ENCODE measurements at regions not wholly inside any gene's neighbourhood (a gene's known extent, or its start where the extent isn't known, plus 50 kb on each side); places are given as distances from the start of the nearest gene placed in this dataset.
A peak's percentile ranks its signal among the peaks of the same experiment; 100 is the strongest.

DNA sequence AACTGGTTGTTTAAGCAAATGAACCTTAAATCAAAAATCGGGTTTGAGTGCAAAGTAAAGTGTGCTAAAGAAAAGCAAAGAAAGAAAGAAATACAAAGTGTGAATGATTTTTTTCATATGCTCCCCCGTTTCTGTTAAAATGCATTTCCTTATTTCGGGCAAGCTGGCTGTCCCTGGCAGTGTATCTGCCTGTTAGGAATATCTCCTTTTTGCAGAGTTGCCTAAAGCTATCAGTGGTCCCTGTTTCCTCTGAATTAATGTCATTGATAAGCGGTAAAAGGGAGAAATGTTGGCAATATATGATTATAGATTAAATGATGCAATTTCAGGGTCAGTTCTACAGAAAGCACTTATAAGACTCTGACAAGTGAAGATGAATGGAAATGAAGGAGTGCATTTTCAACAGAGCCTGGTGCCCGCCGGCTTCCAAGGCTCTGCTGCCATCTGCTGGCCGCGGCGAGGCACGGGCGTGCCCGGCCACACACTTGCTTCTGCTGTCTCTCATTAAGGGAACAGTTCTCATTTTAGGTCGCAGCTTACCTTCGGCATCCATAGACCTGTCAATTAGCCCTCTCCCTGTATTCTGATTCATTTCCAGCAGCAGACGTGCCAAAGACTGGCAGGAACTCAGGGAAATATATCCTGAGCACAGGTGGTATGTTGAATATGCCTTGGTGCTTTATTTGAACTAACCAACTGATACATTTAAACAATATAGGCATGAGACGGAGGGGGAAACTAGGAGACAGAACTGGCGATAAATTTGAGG is 381.9 kb downstream of the C6orf118 start (continued):
- no peak for TF ChIP-seq ZSCAN21 (CRISPR knock-in tag; IDR thresholded peaks at IDR 0.05; ENCODE audit: borderline replicate concordance)
- TF ChIP-seq, protein P1, sequence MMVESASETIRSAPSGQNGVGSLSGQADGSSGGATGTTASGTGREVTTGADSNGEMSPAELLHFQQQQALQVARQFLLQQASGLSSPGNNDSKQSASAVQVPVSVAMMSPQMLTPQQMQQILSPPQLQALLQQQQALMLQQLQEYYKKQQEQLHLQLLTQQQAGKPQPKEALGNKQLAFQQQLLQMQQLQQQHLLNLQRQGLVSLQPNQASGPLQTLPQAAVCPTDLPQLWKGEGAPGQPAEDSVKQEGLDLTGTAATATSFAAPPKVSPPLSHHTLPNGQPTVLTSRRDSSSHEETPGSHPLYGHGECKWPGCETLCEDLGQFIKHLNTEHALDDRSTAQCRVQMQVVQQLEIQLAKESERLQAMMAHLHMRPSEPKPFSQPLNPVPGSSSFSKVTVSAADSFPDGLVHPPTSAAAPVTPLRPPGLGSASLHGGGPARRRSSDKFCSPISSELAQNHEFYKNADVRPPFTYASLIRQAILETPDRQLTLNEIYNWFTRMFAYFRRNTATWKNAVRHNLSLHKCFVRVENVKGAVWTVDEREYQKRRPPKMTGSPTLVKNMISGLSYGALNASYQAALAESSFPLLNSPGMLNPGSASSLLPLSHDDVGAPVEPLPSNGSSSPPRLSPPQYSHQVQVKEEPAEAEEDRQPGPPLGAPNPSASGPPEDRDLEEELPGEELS (CRISPR knock-in tag; IDR thresholded peaks at IDR 0.05): 0 out of 2 replicates have a peak, but pooled peaks have one; percentile 15
- TF ChIP-seq, protein P2, sequence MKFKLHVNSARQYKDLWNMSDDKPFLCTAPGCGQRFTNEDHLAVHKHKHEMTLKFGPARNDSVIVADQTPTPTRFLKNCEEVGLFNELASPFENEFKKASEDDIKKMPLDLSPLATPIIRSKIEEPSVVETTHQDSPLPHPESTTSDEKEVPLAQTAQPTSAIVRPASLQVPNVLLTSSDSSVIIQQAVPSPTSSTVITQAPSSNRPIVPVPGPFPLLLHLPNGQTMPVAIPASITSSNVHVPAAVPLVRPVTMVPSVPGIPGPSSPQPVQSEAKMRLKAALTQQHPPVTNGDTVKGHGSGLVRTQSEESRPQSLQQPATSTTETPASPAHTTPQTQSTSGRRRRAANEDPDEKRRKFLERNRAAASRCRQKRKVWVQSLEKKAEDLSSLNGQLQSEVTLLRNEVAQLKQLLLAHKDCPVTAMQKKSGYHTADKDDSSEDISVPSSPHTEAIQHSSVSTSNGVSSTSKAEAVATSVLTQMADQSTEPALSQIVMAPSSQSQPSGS (CRISPR knock-in tag; IDR thresholded peaks at IDR 0.05): 0 out of 2 replicates have a peak, but pooled peaks have one; percentile 26
- no peak for TF ChIP-seq ELF1 (CRISPR knock-in tag; IDR thresholded peaks at IDR 0.05)
- 0 out of 2 replicates have a peak, but pooled peaks have one; percentile 26 for TF ChIP-seq HOXA5 (CRISPR knock-in tag; IDR thresholded peaks at IDR 0.05)
- TF ChIP-seq SSRP1 (CRISPR knock-in tag; IDR thresholded peaks at IDR 0.05): no peak
- TF ChIP-seq KLF16 (CRISPR knock-in tag; IDR thresholded peaks at IDR 0.05): 0 out of 4 replicates have a peak, but pooled peaks of 1 of the 2 experiments have one; percentile 42
- no peak for TF ChIP-seq ZNF251 (CRISPR knock-in tag; IDR thresholded peaks at IDR 0.05)
- peak; percentile 31; the same call in 1 of the 2 replicates for TF ChIP-seq GABPB1 (CRISPR knock-in tag; IDR thresholded peaks at IDR 0.05)
- TF ChIP-seq, protein P3, sequence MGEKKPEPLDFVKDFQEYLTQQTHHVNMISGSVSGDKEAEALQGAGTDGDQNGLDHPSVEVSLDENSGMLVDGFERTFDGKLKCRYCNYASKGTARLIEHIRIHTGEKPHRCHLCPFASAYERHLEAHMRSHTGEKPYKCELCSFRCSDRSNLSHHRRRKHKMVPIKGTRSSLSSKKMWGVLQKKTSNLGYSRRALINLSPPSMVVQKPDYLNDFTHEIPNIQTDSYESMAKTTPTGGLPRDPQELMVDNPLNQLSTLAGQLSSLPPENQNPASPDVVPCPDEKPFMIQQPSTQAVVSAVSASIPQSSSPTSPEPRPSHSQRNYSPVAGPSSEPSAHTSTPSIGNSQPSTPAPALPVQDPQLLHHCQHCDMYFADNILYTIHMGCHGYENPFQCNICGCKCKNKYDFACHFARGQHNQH (CRISPR knock-in tag; IDR thresholded peaks at IDR 0.05): no peak
- peak; percentile 78; the same call in 1 of the 2 replicates for TF ChIP-seq KDM2A (CRISPR knock-in tag; IDR thresholded peaks at IDR 0.05; ENCODE audit: borderline replicate concordance, low read depth)
- peak; percentile 40; the same call in 1 of the 2 replicates for TF ChIP-seq IRF2 (CRISPR knock-in tag; IDR thresholded peaks at IDR 0.05)
- peak; percentile 53 for TF ChIP-seq YY1 (IDR thresholded peaks at IDR 0.05; ENCODE audit: insufficient read depth, insufficient replicate concordance, low read depth, low read length)
- TF ChIP-seq, protein P4, sequence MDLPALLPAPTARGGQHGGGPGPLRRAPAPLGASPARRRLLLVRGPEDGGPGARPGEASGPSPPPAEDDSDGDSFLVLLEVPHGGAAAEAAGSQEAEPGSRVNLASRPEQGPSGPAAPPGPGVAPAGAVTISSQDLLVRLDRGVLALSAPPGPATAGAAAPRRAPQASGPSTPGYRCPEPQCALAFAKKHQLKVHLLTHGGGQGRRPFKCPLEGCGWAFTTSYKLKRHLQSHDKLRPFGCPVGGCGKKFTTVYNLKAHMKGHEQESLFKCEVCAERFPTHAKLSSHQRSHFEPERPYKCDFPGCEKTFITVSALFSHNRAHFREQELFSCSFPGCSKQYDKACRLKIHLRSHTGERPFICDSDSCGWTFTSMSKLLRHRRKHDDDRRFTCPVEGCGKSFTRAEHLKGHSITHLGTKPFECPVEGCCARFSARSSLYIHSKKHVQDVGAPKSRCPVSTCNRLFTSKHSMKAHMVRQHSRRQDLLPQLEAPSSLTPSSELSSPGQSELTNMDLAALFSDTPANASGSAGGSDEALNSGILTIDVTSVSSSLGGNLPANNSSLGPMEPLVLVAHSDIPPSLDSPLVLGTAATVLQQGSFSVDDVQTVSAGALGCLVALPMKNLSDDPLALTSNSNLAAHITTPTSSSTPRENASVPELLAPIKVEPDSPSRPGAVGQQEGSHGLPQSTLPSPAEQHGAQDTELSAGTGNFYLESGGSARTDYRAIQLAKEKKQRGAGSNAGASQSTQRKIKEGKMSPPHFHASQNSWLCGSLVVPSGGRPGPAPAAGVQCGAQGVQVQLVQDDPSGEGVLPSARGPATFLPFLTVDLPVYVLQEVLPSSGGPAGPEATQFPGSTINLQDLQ (CRISPR knock-in tag; IDR thresholded peaks at IDR 0.05): no peak
- TF ChIP-seq STAG1 (CRISPR knock-in tag; IDR thresholded peaks at IDR 0.05): peak; percentile 97
- 0 out of 2 replicates have a peak, but pooled peaks have one; percentile 22 for TF ChIP-seq ZNF501 (CRISPR knock-in tag; IDR thresholded peaks at IDR 0.05)
- TF ChIP-seq ZNF546 (CRISPR knock-in tag; conservative IDR thresholded peaks at IDR 0.05): no peak
- TF ChIP-seq, protein P5, sequence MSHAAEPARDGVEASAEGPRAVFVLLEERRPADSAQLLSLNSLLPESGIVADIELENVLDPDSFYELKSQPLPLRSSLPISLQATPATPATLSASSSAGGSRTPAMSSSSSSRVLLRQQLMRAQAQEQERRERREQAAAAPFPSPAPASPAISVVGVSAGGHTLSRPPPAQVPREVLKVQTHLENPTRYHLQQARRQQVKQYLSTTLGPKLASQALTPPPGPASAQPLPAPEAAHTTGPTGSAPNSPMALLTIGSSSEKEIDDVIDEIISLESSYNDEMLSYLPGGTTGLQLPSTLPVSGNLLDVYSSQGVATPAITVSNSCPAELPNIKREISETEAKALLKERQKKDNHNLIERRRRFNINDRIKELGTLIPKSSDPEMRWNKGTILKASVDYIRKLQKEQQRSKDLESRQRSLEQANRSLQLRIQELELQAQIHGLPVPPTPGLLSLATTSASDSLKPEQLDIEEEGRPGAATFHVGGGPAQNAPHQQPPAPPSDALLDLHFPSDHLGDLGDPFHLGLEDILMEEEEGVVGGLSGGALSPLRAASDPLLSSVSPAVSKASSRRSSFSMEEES (CRISPR knock-in tag; IDR thresholded peaks at IDR 0.05): no peak
- 0 out of 2 replicates have a peak, but pooled peaks have one; percentile 23 for TF ChIP-seq ZNF264 (CRISPR knock-in tag; IDR thresholded peaks at IDR 0.05)
- TF ChIP-seq ZNF850 (CRISPR knock-in tag; conservative IDR thresholded peaks at IDR 0.05): no peak
- 0 out of 2 replicates have a peak, but pooled peaks have one; percentile 16 for TF ChIP-seq ZNF768 (CRISPR knock-in tag; IDR thresholded peaks at IDR 0.05)

Data from HepG2 (cell line).